Suppressor macrophage (primary cell): ENCODE measurements at regions not wholly inside any gene's neighbourhood (a gene's known extent, or its start where the extent isn't known, plus 50 kb on each side); places are given as distances from the start of the nearest gene placed in this dataset.

Source experiments
- DNase-seq, 4 experiments: peaks; one replicate each; pipeline ENCODE4 v3.0.0-alpha.2; 2020 to 2022

DNA sequence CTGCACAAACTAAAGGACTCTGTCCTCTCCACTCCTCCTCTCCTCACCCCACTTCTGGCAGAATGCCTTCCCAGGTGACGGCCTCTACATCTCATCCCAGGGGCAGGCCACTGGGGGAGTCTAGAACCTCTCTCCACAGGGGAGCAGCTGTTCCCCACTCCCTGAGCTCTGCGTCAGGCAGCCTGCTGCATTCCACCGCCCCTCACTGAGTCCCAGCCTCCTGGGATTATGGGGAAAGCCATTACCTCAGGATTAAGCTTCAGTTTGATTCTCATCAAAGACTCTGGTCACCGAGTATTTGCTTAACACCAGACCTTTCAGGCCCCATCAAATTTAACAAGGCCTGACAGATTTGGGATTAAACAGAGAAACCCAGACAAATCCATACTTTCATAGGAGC, 405.9 kb downstream of the NXPE2 start:
- DNase-seq: no peak

DNA sequence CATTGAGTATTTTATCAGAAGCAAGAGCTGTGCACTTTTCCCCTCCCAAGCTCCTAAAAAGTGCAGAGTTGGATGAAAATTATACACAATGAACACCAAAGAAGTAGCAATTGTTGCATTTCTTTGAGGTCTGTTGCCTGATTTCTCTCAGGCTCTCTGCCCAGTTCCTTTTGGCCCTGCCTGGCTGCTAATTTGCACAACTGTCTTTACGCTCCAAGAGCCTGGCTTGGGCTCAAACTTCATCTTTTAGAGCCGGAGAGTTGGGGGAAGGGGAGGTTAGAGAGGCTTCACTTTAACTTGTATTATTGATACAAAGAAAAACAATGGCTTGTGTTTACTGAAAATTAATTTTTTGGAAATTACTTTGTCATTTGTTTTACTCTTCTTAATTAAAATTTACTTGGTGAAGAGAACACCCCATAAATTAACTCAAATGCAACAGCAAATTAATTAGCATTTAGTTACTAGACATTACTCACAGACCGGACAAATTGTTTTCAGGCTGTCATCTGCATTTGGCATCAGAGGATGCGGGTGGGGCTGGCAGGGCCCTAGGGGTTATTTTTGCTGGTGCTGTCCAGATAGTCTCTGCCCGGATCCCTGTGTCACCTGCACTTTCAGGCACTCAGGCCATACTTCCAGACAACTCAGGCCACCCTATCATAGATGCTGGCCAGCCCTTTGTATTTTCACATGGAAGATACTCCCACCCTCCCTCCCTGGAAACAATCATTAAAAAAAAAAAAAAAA, 407.3 kb downstream of the NXPE2 start:
- no peak for DNase-seq

- DNase-seq: no peak
Observed at GRCh38 chr11:115087791-115088190, 409.5 kb downstream of the NXPE2 start.

- DNase-seq: no peak
Observed at GRCh38 chr11:115092516-115092915, 411.7 kb downstream of the CADM1 start.

DNA sequence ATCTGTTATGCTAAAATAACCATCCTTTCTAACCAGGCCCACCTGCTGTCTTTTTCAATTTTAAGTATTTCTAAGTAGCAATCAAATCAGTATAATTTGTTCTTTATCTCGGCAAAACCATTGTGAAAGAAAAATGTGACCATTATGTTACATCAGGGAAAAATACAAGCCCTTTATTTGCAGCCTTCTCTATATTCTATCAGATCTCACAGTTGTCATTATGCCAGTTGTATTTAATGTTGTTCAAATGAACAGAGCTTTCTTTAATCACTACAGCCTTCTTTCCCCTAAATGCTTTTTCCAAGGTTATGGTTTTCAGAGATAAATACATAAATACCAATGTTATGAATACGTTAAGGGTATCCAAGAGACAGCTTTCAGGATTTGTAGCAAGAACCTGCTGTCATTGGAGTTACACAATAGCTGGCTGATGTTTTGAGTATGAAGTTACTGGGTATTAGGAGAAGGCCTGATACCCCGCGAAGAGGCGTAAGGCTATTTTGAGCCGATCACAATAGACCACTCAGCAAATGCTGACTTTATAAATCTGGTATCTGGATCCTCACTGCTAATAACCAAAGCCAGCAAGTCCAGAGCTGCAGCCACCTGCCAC, 406.3 kb downstream of the CADM1 start:
- no peak for DNase-seq

- DNase-seq: no peak
Observed at GRCh38 chr11:115100706-115101105, 403.5 kb downstream of the CADM1 start.

GRCh38 chr11:115103921-115104320, 400.3 kb downstream of the CADM1 start:
- no peak for DNase-seq

DNA sequence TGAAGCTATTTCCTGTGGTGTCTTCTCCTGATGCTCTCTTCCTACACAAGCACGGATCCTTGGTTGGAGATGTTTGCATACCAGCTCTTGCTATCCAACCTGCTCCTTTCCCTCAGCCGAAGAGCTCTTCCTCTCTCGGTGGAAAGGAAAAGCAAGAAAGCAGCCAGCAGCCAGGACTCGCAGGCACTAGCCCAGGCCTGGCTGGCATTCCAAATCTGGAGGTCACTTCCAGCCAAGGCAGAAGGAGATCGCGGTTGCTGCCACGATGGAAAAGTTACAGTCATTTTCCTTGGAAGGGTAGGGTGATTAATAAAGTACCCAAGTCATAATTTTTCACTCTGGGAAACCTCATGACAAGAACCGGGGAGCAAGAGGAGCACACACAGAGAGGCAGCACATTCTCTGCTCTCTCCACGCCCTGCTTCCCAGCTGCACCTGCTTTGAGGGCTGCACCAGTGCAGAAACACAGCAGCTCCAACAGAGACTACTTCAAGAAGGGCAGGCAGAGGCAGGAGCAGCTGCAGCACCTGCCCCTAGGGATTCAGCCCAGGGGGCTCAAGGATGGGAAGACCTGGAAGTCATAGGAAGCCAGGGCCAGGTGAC, 399.3 kb downstream of the CADM1 start:
- no peak for DNase-seq

GRCh38 chr11:115111066-115111465, 393.1 kb downstream of the CADM1 start:
- no peak for DNase-seq

- no peak for DNase-seq
Observed at GRCh38 chr11:115112754-115113153, 391.5 kb downstream of the CADM1 start.

GRCh38 chr11:115117956-115118493, 386.2 kb downstream of the CADM1 start:
- DNase-seq: no peak

- DNase-seq: no peak
Observed at GRCh38 chr11:115119146-115119545, 385.1 kb downstream of the CADM1 start.
